ENCODE measurements at regions not wholly inside any gene's neighbourhood (a gene's known extent, or its start where the extent isn't known, plus 50 kb on each side); places are given as distances from the start of the nearest gene placed in this dataset.

- Histone ChIP-seq H3K79me2 (ENCODE audit: insufficient read depth, low read length) (no peaks in the 10 kb centered on the region), H3K36me3 (replicated peaks in 1 of 2; ENCODE audit: control insufficient read depth in 1 of 2, insufficient read depth in 2 of 2, low read length in 2 of 2) (no peaks in the 10 kb centered on the region), H2AFZ (ENCODE audit: low read length) (no peak overlapping the region), H3K27me3 (ENCODE audit: control insufficient read depth in 1 of 2, insufficient read depth in 2 of 2, low read length in 2 of 2) (no peaks in the 10 kb centered on the region; a peak in 1 of 5 replicates), H3K9ac (ENCODE audit: insufficient read depth, low read depth, low read length) (no peak overlapping the region), H3K4me1 (ENCODE audit: insufficient read depth, low read length) (no peaks in the 10 kb centered on the region), H3K4me2 (ENCODE audit: low read depth, low read length) (no peak overlapping the region), H3K9me3 (ENCODE audit: low read length) (no peaks in the 10 kb centered on the region), H4K20me1 (ENCODE audit: insufficient read depth, low read length) (no peaks in the 10 kb centered on the region), H3K27ac (ENCODE audit: extremely low read length, insufficient read depth, low read length) (no peak overlapping the region), H3K4me3 (replicated peaks in 1 of 3; ENCODE audit: insufficient read depth in 1 of 3, low read depth in 2 of 3, low read length in 3 of 3) (no peak overlapping the region)
- intact Hi-C loops (cut with micrococcal nuclease; ENCODE audit: unreplicated experiment) = no loop called here
- no peak for FAIRE-seq
- no TSS peak for BruUV-seq (replicated peaks)
- TF ChIP-seq STAT5B (CRISPR knock-in tag; IDR thresholded peaks at IDR 0.05) = no peak
- TF ChIP-seq ZSCAN20 (CRISPR knock-in tag; IDR thresholded peaks at IDR 0.05; ENCODE audit: borderline replicate concordance) = no peak
- TF ChIP-seq PHF8 (CRISPR knock-in tag; IDR thresholded peaks at IDR 0.05) = no peak
- TF ChIP-seq EP300 (IDR thresholded peaks at IDR 0.05; ENCODE audit: low read depth in 2 of 2, low read length in 2 of 2) = no peak
- TF ChIP-seq EP300 (CRISPR knock-in tag; IDR thresholded peaks at IDR 0.05; ENCODE audit: borderline replicate concordance) = no peak
- TF ChIP-seq AKNA (CRISPR knock-in tag; IDR thresholded peaks at IDR 0.05; ENCODE audit: borderline replicate concordance) = no peak
- no peak for TF ChIP-seq PRDM15 (CRISPR knock-in tag; IDR thresholded peaks at IDR 0.05)
- no peak for TF ChIP-seq ZBTB25 (CRISPR knock-in tag; IDR thresholded peaks at IDR 0.05)
- TF ChIP-seq ZNF256 (CRISPR knock-in tag; conservative IDR thresholded peaks at IDR 0.05) = no peak
- TF ChIP-seq SP1 (IDR thresholded peaks at IDR 0.05) = no peak
- TF ChIP-seq SP1 (CRISPR knock-in tag; IDR thresholded peaks at IDR 0.05) = no peak
- TF ChIP-seq ZNF431 (CRISPR knock-in tag; IDR thresholded peaks at IDR 0.05; ENCODE audit: borderline replicate concordance, low read depth) = no peak
- TF ChIP-seq ZNF552 (CRISPR knock-in tag; IDR thresholded peaks at IDR 0.05; ENCODE audit: borderline replicate concordance) = no peak
- no peak for TF ChIP-seq REPIN1 (CRISPR knock-in tag; IDR thresholded peaks at IDR 0.05; ENCODE audit: borderline replicate concordance, low read depth)
- DNase-seq (ENCODE audit: low spot score) = no peak
- CTCF ChIA-PET (ENCODE audit: low intra/inter-chr PET ratio, low total read pairs) = no interaction called here
- WGBS (ENCODE audit: low lambda C conversion rate) = 57% methylated on average over 8 of the region's 8 CpGs
- in situ Hi-C loops (cut with HindIII; ENCODE audit: extremely low pct_ligation_motif_present, low pct_unique_long_range_greater_than_20kb) = no loop called here
- POLR2A ChIA-PET = no interaction called here
- ATAC-seq = no peak
Measured at GRCh38 chr5:167309941-167310517, 981.4 kb upstream of the WWC1 start.
